DLD1 (cell line): ENCODE measurements at regions not wholly inside any gene's neighbourhood (a gene's known extent, or its start where the extent isn't known, plus 50 kb on each side); places are given as distances from the start of the nearest gene placed in this dataset.
"Not testable (repeated sequence)": the region's sequence is repeated elsewhere in the genome, so short reads cannot be mapped to it uniquely, and the experiment has no call there.

ENCODE experiments used
- in situ Hi-C: cut with HindIII; loops from 2 replicates; pipeline ENCODE4 v1.10.0; 2017; ENCODE audit warnings: low sequenced_read_pairs

DNA sequence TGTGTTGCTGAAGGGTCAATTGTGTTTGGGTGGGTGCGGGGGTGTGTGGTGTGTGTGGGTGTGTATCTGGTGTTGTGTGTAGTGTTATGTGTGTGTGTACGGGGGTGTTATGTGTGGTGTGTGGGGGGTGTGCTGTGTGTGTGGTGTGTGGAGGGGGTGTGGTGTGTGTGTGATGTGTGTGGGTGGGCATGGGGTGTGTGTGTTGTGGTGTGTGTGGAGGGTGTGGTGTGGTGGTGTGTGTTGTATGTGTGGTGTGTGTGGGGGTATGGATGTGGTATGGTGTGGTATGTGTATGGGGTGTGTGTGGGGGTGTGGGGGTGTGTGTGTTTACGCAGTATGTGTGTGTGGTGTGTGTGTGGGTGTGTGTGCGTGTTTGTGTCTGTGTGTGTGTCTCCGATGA is 110.8 kb downstream of the ZNF22 start:
- in situ Hi-C loops = no loop called here

DNA sequence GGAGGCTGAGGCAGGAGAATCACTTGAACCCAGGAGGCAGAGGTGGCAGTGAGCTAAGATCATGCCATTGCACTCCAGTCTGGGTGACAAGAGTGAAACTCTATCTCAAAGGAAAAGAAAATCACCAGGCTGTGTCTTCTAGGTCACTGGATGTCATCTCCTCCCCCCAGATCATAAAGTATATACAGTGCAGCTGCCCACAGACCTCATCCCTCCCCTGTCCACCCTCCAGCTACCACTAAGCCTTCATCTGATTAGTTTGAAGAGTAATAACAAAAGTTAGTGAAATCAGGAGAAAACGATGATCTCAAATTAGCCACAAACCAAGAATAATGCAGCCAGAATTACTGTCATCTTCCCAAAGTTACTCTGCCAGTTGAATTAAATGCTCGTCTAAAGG is 117.2 kb downstream of the ZNF22 start:
- in situ Hi-C loops = not testable (repeated sequence)

DNA sequence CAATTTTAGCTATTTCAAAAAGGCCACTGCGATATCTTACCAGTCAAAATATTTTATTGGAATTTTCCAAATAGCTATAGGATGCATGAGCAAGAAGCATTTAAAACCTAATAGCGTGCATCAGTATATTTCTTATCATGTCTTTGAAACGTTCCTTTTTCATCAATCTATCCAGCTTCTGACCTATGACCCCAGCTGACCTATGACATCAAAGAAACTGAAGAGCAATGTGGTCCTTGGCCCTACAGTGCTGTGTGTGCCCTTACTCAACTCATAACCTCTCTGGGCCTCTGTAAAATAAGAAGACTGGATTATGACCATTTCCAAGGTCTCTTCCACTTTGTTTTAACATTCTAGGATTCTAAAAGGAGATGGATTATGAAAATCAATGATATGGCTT is 118.2 kb downstream of the ZNF22 start:
- in situ Hi-C loops = no loop called here

DNA sequence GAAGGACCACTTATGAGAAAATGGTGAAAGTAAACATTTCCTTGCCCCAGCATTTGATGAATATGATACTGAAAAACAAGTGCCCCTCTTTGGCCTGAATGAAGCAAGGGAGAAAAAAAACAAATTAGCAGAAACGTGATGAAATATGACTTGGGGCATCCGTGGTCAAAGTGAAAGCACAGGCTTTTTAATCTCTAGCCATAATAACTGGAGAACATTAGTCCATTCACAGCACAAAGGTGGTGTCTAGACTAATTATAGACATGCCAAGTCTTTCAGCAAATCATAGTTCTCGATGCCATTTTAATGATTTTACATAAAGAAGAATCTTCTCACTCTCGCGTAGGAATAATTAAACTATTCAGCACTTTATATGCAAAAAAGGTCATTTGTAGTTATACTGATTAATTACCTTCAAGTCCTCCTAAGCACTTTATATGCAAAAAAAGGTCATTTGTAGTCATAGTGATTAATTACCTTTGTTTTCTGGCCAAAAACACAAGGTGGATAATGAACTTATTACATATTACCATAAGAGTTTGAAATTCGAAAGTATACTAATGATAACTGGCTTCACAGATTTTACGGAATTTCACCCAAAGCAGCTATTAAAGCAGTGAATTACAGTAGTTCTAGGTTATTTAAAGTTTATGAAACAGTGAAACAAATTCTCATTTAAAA is 121.6 kb downstream of the ZNF22 start:
- in situ Hi-C loops = not testable (repeated sequence)

DNA sequence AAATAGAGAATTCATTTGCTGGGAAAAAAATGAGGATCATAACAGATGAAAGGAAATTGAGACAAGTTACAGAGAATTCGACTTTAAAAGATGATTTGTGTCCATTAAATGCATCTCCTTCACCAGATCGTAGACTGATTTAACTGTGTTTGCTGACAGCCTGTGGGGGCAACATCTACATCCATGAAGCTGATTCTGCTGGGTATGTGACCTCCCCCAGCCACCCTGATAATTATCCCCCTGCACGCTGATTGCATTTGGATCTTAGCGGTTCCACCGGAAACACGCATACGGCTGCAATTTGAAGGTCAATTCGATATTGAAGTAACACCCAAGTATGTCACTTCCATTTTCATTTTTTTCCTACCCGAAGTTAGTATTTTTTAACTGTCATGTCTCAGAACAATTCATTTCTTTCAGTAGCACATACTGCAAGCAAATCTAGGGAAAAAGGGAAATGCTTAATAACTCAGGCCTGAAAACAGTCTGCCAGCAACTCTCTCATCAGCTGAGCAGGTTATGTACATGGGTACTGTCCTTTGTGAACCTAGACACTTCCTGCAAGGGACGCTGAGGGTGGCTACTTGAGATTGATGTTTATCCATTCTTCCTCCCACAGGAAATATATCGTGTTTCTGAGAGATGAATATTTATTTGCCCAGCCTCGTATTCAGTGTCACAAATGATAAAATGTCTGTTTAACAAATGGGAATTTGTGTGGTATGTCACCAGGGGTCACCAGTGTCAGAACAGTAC is 134.9 kb downstream of the ZNF22 start:
- in situ Hi-C loops = no loop called here

DNA sequence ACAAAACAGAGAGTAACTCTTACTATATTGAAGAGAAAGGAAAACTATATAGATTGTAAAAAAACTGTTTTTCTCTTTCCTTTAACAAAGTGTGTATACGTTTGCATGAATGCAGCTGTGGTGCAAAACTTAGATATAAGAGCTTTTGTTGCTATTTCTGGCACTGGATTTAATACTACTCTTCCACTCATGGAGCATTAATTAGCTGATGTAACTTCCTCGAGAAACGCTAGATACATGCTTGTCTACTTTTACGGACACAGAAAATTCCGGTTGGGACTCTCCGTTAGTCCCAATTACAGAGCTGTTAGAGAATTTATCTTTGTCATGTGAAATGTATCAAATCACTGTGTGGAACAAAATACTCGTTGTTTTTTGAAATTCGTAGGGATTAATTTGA is 135.5 kb downstream of the ZNF22 start:
- in situ Hi-C loops = no loop called here

DNA sequence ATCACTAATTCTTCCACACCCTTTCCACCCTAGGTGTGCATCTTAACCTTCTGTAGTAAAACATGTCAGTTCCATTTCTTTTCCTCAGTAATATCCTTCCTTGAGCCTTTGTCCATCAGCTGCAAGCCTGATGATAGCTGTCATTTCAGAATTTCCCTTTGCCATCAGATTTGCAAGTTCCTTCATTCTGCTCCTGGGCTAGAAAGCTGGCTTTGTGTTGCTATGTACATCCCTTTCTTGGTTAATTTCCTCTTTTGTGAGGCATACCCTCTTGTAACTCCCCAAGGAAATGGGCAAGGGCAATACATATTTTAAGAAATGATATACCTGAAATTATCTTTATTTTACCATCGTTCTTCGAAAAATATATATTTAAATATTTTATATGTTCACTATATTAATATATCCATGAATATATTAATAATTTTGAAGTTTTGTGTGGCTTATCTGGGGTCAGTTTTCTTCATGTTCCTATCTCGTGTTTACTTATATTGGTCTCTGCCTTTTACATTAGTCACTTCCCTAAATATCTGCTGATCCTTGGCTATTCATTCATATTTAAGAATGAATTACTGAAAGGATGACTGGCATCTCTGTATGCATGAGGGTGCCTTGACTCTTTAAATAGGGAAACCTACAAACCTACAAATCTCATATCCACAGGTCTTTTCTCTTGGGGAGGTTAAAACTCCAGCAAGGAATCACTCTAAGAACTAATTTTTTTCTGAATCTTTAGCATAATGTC is 143.8 kb downstream of the ZNF22 start:
- in situ Hi-C loops = no loop called here

DNA sequence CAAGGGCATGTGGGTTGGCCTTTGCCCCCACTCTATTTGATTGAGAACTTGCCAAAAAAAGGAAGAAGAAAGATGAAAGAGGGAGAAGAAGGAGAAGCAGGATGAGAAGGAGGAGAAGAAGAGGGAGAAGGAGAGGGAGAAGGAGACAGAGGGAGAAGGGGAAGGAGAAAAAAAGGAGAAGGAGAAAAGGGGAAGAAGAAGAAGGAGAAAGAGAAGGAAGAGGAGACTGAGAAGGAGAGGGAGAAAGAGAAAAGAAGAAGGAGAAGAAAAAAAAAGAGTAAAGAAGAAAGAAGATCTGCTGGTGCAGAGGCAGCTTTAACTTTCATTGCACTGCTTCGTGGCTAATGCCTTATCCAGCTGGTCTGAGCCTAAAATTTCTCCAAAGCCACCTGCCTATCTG is 144.4 kb downstream of the ZNF22 start:
- in situ Hi-C loops = not testable (repeated sequence)

DNA sequence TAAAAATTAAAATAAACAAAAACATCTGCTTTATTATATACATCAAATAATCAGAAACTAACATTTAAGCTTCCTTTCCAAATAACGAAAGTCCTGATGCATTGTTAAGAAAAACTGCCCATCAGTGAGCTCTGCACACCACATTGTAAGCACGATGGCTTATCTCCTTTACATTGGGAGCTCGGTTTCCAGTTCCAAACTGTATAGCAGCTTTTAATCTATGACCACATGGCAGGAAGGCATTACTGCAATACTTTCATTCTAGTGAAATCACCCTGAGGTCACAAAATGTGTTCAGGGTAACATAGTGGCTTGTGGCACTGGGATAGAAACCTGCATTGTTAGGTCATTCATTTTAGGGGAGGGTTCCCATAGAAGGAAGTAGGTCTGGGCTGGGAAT is 146.3 kb downstream of the ZNF22 start:
- in situ Hi-C loops = no loop called here

DNA sequence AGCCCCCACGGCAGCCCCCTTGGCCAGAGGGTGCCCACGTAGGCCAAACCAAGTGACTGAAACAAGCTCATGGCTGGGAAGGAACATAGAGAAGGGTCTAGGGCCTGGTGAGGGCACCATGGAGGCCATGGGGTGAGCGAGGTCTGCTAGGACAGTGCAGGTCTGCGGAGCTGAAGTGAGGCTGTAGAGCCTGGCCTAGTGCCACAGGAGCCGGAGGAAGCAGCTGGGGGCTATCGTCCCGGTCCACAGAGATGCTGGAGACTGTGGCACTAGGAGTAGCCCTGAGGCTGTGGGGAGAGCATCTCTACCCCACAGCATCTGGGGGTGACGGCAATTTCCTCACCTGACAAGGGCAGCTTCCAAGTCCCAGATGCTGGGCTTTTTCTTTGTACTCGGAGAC is 150.3 kb downstream of the ZNF22 start:
- in situ Hi-C loops = no loop called here

DNA sequence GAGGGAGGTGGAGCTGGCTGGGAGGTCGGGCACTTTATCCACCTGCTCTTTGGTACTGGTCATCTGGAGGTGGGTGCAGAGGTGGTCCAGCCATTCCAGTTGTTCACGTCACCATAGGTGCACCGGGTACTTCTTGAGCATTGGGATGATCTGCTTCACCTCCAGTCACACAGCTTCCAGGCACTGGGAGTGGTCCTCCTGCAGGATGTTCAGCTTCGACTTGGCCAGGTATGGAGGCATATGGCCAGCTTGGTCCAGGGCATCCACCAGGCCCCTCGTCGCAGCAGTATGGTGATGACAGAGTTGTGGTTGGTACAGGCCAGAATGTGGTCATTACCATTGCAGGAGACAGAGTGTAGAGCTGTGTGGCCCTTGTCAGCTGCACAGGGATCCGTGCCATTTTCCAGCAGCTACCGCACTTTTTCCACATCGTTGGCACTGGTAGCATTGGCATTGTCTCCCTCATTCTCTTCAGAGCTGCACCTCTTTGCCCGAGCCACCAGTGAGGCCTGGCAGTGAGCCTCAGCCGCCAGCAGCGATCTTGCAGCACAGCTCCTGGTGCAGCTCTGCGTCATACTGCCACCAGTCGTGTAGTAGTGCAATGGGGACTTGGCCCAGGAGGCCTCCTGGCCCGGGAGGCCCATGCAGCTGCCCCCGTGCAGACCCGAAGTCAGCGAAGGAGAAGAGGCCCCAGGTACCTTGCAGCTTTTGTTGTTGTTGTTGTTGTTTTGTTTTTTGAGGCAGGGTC is 150.9 kb downstream of the ZNF22 start:
- in situ Hi-C loops = no loop called here

DNA sequence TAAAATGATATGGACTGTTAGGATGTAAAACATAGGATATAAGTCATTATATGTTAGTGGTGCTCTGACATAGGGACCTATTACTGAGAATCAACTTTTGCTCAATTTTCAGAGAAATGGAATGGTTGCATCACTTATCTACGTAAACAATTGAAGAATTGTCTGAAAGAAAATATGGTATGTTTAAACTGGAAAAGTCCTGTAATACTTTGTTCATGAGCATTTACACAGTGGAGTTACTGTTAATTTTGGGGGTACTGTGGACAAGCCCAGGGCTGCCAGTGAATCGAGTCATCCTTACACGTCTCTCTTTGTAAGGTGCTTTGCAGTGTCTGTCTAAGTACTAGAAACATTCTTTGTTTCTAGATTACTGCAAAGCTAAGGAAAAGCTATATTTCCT is 152.0 kb downstream of the ZNF22 start:
- in situ Hi-C loops = no loop called here

DNA sequence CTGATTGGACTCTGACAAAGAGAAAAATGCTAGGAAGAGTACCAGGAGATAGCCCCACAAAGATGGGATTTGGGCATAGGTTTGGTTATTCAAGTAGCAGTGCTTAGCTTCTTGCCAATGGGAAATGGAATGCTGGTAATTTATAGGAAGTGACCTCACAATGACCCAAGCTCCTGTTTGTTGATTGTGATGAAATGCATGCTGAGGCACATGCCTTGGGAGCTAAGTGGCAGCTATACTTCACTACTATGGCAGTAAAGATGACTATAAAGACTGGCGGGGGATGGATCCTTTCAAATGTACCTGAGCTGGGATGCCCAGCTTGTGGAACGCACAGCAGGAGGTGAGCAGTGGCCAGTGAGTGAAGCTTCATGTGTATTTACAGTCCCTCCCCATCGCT is 153.8 kb downstream of the ZNF22 start:
- in situ Hi-C loops = no loop called here

DNA sequence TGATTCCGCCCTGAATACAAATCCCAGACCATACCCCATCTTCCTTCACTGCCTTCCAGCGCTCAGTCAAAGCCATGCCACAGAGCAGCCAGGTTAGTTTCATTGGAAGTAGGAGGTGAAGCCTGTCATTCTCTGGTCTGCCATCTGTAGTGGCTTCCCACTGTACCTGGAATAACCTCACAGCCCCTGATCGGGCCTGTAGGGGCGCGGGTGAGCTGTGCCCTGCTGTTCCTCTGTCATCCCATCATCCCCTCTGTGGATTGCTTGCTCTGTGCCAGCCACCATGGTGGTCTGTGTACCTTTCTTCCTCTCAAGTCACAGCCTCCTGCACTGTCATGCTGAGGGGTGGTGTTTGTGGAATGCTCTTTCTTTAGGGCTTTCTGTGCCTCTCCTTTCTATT is 155.1 kb downstream of the ZNF22 start:
- in situ Hi-C loops = no loop called here

DNA sequence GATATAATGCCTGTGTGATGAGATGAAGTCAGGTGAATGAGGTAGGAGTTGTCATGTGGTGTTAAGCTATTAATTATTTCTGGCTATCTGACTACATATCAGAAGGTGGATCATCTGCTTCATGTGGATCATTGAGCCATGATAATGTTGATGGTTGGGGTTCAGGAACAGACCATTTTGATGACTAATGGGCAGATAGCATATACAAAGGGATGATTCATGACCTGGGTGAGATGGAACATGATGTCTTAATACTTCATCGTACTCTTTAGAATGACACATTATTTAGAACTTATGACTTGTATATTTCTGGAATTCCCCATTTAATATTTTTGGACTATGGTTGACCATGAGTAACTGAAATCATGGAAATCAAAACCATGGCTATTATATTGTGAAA is 155.1 kb downstream of the OR13A1 start:
- in situ Hi-C loops = no loop called here

DNA sequence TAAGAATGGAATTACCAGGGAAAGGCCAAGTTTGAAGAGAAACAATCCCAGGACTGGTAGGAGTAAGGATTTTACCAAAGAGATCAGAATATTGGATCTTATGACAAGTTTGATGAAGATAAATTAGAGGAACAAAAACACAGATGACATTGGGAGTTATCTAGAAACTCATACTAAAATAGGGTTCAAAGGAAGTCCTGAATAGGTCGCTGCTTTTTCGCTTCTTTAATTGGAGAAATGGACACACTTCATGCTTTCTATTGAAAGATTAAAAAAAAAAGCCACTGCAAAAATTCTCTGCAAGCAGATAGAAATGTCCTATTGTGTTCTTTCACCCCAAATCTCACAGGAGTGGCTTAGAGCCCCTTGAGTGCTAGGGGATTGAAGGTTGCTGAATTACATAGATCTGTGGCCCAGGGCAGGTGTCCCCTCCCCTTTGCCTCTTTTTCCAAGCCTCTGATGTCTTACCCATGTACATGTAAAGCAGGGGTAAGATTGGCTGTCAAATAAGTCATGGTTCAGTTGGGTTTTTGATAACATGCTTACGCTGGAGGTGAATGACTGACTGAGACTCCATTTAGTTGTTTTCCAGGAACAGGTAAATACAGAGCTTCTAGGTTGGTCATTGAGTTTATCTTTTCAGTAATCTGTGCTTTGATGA is 152.0 kb downstream of the OR13A1 start:
- in situ Hi-C loops = no loop called here

DNA sequence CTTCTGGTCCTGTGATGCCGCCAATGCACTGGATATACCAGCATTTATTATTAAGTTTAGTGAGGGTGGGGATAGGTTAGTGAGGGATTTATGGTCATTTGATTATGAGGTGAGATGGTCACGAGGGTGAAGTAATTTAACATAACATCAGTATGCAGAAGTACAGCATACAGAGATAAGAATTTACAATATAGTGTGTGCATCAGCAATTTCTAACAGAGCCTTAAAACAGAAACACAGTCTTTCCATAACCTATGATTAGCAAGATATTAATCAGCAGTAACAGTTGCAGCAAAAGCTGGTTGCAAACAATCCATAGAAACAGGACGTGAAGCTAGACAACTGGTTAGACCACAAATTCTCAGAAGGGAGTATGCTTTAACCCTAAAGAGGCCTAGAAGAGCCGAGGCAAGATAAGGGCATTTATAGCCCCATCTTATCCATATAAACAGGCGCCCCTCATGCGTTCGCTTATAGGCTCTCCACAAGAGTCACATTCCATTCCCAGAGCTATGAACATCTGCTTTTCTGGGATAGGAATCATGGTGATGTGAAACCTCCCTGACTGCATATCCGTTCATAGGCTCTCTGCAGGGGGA is 139.8 kb downstream of the OR13A1 start:
- in situ Hi-C loops = not testable (repeated sequence)

DNA sequence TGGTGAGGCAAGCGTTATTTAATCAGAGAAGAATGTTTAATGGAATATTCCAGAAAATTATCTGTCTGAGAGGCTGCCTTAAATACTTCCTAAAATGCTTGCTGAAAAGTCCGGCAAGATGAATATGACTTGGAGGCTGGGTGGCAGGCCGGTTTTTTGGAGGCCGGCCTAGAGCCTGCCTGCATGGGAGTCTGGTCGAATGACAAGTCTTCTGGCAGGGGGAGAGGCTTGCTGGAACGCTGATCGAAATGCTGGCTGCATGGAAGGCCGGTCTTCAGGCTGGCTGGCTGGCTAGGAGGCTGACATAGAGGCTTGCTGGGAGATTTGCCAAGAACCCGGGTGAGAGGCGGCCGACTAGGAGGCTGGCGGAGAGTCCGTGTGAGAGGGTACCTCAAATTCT is 135.7 kb downstream of the OR13A1 start:
- in situ Hi-C loops = no loop called here

DNA sequence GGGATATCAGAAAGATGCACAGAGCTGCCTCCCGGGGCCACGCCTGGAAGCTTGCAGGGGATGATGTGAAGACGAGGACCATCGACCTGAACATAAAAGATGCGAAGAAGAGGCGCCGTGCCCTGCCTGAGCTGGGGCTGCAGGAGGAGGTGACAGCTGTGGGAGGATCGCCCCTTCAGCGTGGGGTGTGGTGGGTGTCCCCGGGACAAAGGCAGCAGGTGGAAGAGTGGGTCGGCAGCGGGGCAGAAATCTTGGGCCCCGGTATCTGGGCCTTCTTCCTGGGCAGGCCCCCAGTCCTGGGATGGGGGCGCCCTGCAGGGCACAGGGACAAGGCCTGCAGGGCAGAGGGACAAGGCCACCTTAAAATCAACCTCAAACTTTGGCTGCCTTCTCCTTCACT is 134.9 kb downstream of the OR13A1 start:
- in situ Hi-C loops = no loop called here
